Right forelimb (tissue), 1 donor: ENCODE measurements at regions not wholly inside any gene's neighbourhood (a gene's known extent, or its start where the extent isn't known, plus 50 kb on each side); places are given as distances from the start of the nearest gene placed in this dataset.

Source experiments
- DNase-seq: peaks from one replicate; pipeline ENCODE4 v3.0.0-alpha.2; 2018

DNA sequence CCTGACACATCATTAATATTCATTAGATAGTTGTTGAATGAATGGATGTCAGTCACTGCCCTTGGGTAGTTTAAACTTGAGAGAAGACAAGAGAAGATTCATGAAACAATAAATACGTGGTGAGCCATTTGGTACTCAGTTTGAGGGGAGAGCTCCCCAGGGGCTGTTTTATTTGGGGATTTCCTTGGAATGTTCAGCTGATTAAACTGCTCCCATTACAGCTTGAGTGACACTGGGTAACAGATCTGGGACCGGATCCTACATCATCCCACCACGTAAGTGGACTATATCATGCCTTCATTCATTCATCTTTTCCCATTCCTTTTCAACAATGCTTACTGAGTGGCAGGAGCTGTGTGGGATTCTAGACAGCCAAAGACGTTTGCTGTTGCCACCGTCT lies 162.0 kb downstream of the FAT3 start:
- no peak for DNase-seq

- no peak for DNase-seq
Measured at GRCh38 chr11:92387859-92388258, 163.2 kb downstream of the FAT3 start.

DNA sequence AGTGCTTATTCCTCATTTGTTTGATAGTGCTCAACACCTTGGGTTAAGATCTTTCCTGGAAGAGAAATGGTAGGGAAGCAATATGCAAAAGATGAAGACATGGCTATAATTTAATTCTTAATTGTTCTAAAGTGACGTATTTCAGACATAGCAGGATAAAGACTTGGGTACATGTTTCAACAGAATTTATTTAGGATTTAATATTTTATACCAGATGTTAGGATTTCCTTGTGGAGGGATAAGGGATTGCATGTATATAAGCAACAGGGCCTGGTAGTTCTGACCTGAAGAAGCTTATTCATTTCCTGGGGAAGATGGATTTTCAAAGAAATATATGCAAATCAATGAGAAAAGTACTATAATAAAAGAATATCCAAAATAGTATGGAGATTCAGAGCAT lies 163.8 kb downstream of the FAT3 start:
- DNase-seq = no peak

DNA sequence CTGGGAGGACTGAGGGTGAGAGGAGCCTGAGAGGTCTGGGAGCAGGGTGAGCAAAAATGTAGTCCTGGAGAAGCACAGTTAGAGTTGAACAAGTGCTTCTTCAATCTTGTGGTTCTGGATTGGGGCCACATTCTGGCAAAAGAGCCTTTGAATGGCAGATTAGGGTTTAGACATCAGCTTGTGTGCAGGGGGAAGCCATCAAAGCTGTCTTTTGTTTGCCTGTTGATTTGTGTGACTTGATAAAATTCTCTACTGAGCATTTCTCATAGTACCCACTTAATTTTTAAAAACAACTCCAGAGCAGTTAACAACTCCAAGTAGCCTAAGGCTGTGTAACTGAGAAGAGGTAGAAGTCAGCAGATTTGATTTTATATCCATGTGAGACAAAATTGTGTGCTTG lies 166.2 kb downstream of the FAT3 start:
- DNase-seq = no peak

DNA sequence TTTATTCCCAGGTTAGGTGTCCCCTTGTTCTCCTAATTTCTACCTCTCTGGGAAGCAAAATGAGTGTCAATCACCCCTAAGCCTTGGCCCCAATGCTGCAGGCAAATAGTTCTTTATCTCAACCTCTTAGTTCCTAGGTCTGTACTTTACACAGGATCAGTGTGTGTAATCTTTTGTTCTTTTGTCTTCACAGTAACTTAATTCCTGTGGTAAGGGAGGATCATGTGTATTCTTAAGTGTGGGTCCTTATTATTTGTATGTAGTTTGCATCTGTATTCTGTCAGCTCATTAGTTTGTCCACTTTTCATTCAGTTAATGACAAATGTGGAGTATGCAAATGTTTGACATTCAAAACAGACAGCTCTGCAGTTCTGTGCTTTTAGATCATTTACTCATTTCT lies 166.7 kb downstream of the FAT3 start:
- DNase-seq = no peak

DNA sequence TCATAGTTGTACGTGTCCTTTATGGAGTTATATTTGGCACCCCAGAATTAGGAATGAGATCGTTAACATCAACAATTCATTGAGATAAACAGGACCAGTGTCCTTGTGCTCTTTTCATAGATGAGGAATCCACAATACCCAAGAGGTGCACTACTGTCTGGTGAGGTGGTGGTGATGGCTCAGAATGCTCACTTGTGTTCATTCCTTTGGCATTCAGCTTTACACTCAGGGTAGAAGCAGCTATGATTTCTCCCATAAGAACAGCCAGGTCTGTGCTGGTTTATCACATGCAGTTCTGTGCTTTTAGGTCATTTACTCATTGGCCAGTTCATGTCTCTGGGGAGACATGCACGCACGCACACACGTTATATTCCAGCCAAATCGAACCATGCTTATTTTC lies 167.2 kb downstream of the FAT3 start:
- no peak for DNase-seq

DNA sequence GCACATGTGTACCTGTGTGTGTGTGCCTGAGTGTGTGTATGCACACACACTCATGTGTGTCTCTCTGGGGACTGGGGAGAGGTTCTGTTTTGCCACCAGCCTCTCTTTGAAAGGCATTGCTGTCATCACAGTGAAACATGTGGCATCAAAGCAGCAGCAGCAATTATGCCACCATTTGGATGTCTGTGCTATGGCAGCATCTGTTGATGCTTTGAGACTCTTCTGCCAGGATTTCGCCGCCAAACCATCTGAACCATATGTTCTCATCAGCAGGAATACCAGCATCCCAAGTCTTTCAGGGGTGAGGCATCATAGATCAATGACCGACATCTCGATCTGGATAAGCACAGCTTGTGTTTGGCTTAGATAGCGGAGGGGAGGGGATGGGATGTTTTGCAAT lies 168.6 kb downstream of the FAT3 start:
- DNase-seq = no peak

GRCh38 chr11:92396133-92396532 lies 171.5 kb downstream of the FAT3 start:
- DNase-seq = no peak

DNA sequence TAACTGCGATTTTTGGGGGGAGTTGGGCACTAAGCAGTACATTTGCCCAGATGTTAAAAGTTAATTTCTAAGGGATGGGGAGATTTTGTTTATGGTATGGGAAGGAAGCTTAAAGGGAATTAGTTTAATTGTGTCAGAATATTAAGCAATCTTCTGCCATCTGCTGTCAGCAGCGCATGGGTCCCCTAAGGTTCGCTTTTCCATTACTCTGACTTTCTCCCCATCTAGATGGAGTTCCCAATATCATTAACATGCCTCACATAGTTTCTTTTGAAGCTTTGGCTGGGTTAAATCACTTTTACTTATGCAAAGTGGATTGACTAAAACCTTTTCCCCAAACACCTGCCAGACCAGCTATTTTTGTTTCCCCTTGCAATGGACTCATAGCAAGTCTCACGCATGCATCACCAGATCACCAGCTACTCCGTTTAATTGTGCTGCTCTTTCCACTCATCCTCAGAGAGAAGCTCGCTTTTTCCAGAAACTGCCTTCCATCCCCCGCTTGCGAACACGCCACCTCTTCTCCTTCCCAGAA lies 172.7 kb downstream of the FAT3 start:
- no peak for DNase-seq

DNA sequence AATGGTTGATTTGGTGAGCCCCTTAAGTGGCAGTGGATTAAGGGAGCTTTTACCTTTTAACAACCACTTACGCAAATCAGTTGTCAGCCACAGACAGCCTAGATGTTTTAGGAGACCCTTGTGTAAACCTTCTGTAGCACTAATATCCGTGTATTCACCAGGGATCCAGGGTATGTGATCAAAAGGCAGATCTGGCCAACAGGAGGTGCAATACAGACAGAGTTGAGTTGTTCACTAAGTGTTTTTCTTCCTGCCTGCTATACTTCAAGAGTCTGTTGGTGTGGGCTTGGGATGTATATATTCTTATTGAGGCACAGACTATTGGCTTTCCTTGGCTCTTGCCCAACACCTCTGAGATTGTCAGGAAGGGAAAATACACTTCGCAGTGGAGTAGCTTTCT lies 175.1 kb downstream of the FAT3 start:
- DNase-seq = no peak

GRCh38 chr11:92401520-92401919 lies 176.9 kb downstream of the FAT3 start:
- DNase-seq = no peak

DNA sequence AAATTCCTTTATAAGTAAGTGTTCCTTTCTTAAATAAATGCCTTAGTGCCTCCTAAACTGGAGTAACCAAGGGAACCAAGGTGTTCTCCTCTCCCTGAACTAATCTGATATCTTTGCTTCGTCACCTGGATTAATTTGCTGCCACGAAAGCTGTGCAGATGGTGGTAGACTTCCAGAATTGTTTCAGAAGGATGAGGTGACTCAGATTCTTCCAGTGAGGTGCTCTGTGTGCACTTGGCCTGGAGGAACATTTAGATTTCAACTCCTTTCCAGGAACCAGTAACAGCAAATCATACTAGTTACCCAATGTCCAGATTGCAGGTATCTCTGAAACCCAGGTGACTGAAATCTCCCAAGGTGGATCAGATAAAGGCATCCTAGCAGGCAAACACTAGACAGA lies 181.9 kb downstream of the FAT3 start:
- DNase-seq = no peak

- no peak for DNase-seq
Measured at GRCh38 chr11:92409355-92409754, 184.7 kb downstream of the FAT3 start.

DNA sequence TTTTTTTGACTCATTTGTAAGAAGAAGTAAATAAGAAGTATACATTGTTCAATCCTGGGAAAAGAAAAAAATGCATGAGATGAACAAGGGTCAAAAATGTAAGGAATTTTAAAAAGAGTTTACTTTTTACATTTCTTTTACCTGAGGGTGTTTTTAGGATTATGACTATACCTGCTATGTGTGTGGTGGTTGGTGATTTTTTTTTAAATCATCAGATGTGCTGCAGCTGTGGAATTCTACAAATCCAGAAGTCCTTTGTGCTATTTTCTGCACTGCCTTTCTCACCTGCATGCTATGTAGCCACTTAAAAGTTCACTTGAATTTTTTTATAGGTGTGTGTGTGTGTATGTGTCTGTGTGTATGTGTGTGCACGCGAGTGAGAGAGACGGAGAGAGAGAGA lies 185.3 kb downstream of the FAT3 start:
- no peak for DNase-seq

DNA sequence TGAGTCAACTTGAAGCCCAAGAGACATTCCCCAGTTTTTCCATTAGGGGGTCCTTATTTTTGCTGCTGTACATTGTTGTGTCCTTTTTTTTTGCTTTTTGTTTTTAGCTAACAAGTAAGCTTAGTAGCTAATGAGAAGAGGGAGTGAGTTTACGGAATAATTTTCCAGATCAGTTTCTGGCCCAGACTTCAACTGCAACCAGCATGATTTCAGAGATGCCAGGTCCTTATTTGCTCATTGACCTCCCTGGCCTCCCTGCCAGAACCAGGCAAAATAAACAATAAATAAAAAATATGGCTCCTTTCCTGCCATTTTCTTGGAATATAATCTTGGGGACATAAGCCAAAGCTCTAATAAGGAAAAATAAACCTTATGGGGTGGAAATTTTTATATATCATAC lies 185.9 kb downstream of the FAT3 start:
- no peak for DNase-seq

GRCh38 chr11:92411431-92411830 lies 186.8 kb downstream of the FAT3 start:
- DNase-seq = no peak

- DNase-seq = no peak
Measured at GRCh38 chr11:92413757-92414513, 189.3 kb downstream of the FAT3 start.

- DNase-seq = no peak
Measured at GRCh38 chr11:92416971-92417725, 192.5 kb downstream of the FAT3 start.

- no peak for DNase-seq
Measured at GRCh38 chr11:92423115-92424034, 198.8 kb downstream of the FAT3 start.

DNA sequence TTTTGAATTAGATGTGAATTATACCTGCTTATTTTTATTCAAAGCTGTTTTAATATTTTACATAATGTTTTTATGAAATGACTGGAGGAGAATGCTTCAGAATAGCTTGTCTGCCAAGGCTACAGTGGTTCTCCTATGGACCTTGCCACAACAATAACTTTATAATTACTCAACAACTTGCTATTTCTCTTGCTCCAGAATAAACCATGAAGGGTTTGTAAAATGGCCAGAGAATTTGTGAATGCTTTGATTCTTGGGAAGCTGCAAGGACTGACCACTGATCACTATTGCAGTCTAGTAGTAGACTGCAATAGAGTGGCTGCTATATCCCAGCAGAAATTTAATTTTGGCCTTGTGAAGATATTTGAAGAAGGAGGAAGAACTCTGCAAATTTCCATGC lies 199.7 kb downstream of the FAT3 start:
- DNase-seq = no peak

DNA sequence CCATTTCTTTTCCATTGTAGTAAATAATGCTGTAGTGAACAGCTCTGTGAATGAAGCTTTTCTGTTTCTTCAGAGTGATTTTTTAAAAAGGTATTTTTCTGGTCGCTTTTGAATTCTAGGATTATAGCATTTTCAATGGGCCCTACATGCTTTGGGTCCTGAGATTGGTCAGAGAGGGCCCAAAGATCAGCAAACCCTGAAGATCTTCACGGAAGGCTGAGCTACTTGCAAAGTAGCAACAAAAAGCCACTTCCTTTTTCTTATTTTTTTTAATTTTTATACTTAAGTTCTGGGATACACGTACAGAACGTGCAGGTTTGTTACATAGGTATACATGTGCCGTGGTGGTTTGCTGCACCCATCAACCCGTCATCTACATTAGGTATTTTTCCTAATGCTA lies 200.5 kb downstream of the FAT3 start:
- no peak for DNase-seq

- no peak for DNase-seq
Measured at GRCh38 chr11:92432515-92432914, 207.9 kb downstream of the FAT3 start.
